ENCODE measurements at regions not wholly inside any gene's neighbourhood (a gene's known extent, or its start where the extent isn't known, plus 50 kb on each side); places are given as distances from the start of the nearest gene placed in this dataset.
A peak's percentile ranks its signal among the peaks of the same experiment; 100 is the strongest.
"Not testable (repeated sequence)": the region's sequence is repeated elsewhere in the genome, so short reads cannot be mapped to it uniquely, and the experiment has no call there.

DNA sequence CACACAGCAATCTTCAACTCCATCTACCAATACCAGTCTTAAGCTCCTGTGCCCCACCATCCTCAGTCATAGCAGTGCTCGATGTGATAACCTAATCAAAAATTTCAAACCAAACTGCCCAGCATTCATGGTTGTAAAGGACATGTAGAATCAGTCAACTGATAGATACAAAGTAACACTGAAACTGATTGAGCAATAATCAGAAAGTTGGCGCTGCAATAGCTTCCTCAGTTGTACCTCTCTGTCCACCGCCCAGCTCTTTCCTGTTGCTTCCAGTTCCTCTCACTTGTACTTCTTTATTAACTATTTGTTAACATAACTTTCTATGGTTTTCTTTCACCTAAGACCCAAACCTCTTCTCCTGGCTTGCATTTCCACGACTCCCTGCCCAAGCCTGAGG is 745.7 kb downstream of the PDCD6IP start:
- DNase-seq: peak; percentile 1

DNA sequence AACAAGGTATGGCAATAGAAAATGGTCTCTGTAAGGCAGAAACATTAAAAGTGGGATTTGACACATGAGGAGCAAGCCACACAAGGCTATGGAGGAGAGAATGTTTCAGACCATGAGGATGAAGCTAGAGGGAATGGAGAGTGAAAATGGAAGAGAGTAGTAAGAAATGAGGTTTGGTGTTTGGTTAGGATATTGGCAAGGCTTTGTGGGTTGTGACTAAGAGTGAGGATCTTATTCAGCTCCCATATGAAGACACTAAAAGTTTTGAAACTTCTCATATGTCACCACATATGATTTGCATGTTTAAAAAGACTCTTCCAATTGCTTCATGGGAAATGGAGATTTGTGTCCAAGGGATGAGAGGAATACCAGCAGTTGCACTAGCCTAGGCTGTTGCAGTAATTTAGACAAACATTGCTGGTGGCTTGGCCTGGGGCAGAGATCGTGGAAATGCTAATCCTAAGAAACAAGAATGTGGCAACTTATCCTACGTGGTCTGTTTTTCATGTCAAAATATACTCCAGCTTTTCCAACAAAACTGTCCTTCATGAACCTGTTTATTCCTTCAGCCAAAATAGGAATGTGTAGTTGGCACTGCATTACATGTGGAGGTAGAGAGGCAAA is 749.0 kb downstream of the PDCD6IP start:
- no peak for DNase-seq

DNA sequence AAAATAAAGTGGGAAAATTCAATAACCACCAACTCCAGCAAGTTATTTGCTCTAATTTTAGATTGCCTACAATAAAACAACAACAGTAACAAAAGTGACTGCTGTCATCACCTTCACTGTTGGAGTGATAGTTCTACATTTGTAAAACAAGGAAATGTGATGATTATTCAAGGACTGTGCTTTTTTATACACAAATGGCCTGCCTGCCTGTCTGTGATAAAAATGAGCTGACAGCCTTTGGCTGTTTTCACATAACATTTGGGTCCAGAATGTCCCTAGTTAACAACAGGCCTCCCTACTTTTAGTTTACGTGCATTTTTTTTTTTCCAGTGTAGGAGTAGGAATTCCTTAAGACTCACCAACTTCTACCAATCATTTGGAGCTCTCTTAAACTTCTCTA is 768.8 kb downstream of the PDCD6IP start:
- DNase-seq: no peak

DNA sequence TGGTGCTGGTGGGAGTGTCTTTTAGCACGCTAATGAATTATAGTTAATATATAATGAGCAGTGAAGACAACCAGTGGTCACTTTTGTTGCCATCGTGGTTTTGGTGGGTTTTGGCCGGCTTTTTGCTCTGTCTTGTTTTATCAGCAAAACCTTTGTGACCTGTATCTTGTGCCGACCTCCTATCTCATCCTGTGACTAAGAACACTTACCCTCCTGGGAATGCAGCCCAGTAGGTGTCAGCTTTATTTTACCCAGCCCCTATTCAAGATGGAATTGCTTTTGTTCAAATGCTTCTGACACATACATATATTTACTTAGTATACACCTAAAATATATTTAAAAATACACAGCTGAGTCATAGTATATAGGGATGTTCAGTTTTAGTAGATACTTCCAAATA is 770.3 kb downstream of the PDCD6IP start:
- DNase-seq: no peak

DNA sequence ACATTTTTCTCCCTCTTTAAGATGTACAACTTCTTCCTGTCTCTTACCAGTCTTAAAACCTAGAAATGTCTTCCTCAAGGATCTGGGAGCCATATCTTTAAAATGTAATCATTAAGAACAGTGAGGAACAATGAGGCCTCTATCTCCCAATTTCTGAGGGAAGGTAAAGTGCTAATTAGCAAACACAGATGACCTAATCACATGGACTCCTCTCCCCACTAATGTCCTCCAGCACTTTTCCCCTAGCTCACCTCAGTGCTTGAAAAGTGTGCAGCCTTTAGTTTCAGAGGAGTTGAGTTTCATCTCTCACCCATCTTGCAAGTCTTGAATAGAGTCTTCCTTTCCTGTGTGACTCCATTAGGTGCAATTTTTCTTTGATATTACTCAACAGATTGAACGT is 771.0 kb downstream of the PDCD6IP start:
- DNase-seq: no peak

DNA sequence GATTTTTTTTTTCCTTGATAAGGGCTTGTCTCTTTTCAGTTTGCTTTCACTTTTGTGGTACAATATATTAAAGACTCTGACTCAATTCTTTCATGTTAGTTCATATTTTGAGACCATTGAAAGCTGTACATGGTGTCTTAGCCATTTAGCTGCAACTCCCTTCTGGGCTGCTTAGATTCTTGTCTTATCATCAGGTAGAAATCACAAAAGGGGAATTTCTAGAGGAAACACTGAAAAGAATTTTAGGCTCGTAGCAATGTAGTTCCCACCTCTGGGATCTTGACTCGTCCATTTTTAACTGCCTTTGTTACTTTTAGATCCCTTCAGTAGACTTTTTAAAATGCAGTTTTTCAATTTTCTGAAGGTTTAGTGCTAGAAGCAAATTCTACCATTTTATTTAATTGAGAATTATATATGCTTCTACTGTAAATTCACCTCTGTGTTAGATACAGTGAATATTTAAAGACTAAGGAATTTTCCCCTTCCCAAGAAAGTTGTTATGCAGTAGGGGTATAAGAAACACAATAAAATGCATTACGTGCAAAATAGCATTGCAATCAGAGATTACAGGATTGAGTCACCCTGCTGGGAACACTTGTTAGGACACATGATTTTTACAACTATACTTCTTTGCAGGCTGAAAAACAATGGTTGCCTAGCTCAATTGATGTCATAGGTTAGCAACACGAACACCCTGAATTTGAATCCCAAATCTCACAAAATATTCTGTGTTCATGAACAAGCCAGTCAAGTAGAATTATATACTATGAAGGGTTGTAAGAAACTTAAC is 772.7 kb downstream of the PDCD6IP start:
- no peak for DNase-seq

DNA sequence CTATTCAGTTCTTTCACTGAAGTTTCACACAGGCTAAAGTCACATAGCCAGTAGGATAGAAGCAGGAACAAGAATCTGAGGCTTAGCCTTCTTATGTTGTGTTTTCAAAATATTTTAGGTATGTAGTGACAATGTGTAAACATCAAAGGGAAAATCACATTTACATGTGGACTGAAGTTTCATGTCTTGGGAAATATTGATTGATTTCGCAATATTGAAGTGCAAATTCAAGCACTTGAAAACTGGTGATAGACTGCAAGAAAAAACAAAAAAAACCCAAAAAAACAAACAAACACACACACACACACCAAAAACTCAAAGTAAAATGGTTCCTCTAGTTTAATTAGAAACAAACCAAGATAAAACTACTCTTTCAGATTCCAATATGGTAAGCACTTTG is 773.3 kb downstream of the PDCD6IP start:
- no peak for DNase-seq

DNA sequence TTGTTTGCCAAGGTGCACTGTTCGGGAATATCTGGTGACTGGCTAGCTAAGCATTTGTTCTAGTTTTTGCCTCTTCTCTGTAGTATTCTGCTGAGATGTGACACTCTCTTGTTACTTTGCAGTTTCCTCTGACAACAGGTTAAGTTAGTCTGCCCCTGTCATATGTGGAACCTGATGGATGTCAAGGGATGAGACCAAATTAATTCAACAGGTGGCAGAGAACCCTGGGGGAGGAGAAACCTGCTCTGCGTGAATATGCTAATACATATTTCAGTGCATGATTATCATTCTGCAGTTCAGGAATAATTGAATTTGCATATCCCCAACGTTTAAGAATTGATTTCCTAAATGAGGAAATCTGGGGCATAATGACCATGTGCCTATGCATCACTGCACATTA is 777.3 kb downstream of the PDCD6IP start:
- DNase-seq: no peak

DNA sequence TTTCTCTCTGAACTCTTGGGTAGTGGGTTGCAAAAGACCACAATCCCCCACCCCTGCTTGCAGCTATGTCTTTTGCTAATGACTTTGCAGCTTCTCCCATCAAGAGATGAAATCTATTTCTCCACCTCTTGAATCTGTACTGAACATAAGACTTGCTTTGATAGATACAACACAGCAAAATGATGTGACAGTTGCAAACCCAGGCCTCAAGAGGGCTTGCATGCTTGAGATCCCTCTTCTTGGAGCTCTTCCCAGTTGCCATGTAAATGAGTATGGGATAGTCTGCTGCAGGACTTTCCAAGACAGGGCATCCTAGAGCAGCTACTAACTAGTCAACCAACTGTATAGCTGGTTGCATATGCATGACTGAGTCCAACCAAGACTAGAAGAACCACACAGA is 783.6 kb downstream of the PDCD6IP start:
- DNase-seq: no peak

DNA sequence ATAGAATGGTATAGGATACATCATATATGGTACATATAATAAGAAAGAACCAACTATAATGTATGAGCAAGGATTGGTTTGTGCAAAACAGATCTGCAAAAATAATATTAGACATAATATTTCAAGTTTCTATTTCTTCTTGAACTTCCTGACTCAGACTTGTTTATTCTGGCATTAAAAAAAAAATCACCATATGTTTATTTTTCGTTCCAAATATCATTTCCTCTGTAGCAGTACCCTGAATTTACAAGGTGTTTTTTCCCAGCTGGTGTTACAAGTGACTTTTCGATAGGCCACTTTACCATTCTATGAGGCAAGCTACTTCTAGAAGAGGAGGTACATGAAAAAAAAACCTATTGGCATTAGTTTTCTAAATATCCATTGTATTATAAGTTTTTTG is 785.0 kb downstream of the PDCD6IP start:
- no peak for DNase-seq

DNA sequence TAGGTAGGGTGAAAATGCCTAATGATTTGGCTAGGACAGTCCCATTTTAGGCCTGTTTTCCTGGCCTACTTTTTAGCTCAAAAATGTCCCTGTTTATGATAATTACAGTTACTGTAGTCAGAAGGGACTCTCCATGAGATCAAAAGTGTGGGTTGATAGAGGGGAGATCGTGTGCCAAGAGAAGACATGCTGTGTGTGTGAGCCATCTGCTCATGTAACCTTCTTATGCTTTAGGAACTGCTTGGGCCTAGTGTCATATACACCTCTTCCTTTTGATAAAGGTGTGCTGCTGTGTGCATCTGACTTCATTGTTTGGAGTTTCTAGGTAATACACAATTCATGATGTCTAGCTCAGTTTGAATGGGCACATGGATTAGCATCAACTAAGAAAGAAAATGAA is 786.5 kb downstream of the PDCD6IP start:
- DNase-seq: no peak

DNA sequence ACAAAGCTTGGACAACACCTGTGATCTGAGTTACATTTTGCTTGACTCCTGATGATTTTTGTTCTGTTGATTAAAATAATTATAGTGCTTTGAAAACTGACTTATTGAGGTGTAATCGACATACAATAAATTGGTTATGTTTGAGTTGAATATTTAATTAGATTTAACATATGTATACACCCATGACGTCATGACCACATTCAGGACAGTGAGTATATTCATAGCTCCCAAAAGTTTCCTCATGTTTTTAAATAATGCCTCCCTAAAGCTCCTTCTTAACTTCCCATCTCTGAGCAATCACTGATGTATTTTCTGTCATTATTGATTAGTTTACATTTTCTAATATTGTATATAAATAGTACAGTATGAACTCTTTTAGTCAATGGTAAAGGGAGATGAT is 801.2 kb downstream of the PDCD6IP start:
- no peak for DNase-seq

DNA sequence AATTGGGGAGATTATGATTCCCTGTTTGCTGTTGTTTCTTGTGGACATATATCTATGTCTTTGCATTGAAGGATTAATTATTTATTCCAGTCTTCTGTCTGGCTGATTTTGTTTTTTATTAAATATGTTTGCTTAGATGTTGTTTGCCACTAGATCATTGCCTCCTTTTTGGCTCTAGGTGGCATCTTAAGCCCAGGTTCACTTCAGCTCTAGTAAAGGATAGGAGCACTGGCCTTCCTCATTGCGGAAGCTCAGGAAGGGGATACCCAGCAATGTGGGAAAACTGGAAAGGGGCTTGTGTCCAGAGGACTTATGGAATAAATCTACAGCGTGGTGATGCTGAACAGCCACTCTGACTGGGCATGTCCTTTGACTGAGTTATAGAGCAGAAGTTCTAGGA is 821.6 kb downstream of the PDCD6IP start:
- DNase-seq: no peak

DNA sequence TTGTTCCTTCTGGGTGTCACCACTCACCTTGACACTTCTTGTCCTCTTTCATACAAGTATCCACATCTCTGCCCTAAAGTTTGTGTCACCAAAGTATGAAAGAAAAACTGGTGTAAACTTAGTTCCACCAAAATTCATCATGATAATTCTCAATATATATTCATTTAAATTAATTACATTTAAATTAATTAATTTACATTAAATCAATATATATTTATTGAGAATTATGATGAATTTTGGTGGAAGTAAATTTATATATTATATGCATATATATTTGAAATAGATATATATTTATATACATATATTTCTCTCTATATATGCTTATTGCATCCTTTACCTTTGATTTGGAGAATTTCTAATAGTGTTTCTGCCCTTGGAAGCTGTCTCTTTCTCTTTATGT is 828.3 kb downstream of the PDCD6IP start:
- DNase-seq: no peak

DNA sequence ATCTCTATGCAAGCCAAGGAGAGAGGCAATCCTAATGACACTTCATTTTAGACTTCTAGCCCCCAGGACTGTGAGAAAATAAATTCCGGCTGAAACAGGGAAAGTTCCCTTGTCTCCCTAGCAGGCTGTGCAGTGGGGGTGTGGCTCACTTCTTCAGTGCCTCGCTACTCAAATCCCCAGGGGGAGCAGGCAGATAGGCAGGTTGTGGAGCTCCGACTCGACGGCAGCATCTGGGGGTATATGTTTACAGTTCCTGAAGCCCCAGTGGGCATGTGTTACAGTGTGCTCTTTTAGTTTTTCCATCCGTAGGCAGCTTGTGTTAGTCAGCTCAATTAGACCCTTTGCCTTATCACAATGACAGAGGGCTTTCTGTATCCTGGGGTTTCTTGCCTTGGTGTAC is 836.5 kb downstream of the PDCD6IP start:
- no peak for DNase-seq

DNA sequence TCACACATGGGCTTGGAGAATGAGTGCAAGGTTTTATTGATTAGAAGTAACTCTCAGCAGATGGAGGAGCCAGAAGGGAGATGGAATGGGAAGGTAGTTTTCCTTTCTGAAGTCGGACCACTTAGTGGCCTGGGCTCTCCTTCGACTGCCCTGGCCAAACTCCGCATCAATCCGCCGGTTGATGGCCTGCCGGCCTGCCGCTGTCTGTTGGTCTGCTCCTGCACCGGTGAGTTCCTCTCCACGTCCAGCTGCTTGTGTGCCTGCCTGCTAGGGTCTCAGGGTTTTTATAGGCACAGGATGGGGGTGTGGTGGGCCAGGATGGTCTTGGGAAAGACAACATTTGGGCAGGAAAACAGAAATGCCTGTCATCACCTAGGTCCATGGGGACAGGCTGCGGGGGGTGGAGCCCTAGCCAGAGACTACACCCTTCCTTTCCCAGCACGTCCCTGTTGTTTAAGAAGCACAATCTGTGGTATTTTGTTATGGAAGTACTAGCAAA is 837.0 kb downstream of the PDCD6IP start:
- no peak for DNase-seq

DNA sequence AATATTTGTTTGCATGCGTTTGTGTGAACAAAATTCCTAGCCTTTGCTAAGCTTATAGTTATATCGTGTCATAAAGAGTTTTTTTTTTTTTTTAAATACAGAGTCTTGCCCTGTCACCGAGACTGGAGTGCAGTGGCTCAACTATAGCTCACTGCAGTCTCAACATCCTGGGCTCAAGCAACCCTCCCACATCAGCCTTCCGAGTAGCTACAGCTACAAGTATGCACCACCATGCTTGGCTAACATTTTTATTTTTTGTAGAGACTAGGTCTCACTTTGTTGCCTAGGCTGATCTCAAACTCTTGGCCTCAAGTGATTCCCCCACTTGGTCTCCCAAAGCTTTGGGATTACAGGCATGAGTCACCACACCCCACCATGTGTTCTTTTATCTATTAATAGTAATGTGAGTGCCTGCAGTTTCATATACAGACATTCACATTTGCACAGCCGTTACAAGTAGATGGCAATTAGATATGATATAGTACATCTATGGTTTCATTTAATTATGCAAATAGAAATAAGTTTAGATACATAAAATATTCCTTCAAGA is 848.6 kb downstream of the PDCD6IP start:
- DNase-seq: peak; percentile 11

DNA sequence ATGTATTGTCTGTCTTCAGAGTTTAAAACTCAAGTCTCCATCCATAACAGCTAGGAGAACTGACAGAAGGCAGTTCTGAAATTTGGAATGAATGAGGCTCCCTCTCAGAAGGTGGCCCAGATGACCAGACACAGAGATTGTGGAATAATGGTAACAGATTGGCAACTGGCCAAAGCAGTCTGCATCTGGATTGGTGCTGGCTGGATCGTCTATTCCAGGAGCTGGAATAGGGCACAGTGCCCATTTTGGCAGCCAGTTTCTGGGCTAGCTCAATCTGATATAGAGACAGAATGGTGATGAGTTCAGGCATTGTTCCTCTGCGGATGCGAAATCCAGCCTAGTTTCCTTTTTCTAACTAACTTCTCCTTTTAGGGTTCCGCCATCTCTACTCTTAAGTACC is 851.7 kb downstream of the PDCD6IP start:
- DNase-seq: peak; percentile 39

DNA sequence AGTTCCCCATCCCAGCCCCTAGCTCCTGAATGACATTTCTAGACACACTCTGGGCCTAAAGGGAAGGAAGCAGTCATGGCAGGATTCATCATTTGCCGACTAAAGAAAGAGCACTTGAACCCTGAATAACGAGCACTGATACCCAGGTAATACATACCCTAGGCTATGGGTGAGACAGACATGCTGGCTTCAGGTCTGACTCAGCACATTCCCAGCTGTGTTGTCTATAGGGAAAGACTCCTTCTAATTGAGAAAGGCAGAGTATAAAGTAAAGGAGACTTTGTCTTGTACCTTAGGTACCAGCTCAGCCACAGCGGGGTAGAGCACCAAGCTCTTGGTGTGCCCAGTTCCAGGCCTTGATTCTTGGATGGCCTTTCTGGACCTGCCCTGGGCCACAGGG is 870.5 kb downstream of the PDCD6IP start:
- DNase-seq: no peak

DNA sequence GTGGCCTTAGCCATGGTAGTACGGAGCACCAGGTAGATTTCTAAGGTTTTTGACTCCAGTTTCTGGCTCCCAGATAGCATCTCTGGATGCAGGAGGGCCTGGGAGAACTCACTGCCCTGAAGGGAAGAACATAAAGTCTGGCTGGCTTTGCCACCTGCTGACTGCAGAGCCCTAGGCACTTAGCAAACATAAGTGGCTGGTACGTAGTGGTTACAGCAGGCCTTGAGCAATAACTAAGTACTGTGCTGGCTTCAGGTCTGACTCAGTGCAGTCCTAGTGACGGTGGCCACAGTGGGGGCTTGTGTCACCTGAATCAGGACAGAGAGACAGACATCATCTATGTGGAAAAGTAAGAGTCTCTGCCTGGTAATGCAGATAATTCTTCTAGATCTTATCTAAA is 871.1 kb downstream of the PDCD6IP start:
- peak; percentile 2 for DNase-seq

DNA sequence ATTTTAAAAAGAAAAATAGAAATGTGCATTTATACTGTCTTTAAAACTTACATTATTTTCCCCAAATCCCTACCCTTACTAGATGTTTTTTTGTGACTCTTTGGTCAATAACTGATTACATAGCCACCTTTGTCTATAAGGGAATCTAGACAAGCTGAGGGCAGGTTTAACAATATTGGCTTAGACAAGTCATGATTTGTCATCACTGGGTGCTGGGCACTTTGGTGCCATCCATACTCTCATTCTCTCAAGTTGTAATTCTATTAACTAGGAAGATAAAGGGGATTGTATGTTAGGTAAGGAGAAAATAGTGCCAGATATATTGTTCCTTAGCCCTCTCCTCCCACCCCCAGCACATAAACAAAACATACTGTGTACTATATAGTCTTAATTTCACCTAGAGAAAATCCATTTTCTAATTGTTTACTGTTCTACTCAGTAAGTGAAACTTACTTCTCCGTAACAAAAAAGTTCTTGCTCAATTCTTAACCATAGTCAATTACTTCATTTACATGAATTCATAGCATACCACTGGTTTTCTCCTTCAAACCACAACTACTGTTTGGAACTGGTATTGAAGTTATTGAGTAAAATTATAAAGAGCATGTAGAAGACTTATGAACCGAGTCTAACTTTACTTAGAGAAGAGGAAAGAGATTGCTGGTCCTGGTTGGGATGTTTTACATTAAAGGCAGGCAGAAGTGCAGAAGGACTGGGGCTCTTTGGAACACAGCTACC is 877.1 kb downstream of the PDCD6IP start:
- DNase-seq: no peak

DNA sequence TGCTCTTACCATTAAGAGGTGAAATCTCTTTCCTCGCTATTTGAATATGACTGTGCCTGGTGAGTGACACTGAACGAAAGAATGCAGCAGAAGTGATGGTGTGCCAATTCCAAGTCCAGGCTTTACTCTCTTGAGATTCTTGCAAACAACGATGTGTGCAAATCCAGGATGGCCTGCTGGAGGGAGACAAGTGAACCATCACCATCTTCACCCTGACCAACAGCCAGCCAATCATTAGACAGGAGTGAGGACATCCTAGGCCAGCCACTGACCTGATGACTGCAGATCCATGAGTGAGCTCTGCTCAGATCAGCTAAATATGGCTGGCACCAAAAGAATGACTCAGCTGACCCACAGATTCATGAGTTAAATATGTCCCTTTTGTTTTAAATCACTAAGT is 878.0 kb downstream of the PDCD6IP start:
- DNase-seq: no peak

DNA sequence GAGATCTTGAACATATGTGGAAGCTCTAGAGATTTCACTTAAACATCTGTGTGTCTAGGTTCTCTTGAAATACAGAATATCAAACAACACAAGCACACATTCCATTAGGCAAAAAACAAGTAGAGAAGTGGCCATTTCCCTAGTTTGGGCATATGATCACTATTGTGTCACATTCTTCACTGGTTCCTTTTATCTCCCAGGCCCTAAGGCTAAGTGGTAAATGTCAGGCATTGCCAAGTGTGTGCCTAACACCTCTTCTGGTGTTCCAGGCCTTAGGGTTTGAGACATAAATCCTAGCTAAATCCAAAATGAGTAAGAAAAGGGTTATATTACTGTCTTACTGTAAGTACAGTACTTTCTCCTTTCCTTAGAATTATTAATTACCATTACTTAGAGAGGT is 880.1 kb downstream of the PDCD6IP start:
- no peak for DNase-seq

DNA sequence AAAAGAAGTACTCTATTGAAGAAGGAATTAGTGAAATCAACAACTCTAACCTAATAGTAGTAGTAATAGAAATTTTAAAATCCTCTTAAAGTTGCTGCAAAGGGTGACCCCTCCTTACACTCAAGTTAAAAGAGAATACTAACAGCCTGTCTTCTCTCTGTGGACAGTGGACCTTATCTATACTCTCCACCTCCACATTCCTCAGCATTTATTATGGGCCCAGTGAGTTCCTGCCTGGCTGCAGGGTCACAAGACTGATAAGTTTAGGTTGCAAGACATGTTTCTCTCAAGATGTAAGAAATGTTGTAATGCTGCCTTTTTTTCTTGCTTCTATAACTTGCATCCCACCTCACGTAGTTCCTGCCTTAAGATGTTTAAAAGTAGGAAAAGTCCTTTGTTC is 880.6 kb downstream of the PDCD6IP start:
- DNase-seq: not testable (repeated sequence)

All from MV-4-11 (cell line).